Activated T-helper 17 cell treated with anti-CD3 and anti-CD28 coated beads, Interleukin-2, amount 50 U/mL, for 72 hours (primary cell): ENCODE measurements at regions not wholly inside any gene's neighbourhood (a gene's known extent, or its start where the extent isn't known, plus 50 kb on each side); places are given as distances from the start of the nearest gene placed in this dataset.

Source experiments
- ATAC-seq: fragments of 150-1000 bp; cut with Tn5 transposase; replicated peaks from 2 replicates; pipeline ENCODE4 v1.10.0; 2021; ENCODE audit warnings: mild to moderate bottlenecking, moderate library complexity
- H3K27ac Mint-ChIP-seq: one replicate; pipeline ENCODE4 v1.8.0; 2022; ENCODE audit warnings: mixed read lengths
- H3K27me3 Mint-ChIP-seq: one replicate; pipeline ENCODE4 v1.8.0; 2022; ENCODE audit warnings: mixed read lengths
- H3K36me3 Mint-ChIP-seq: one replicate; pipeline ENCODE4 v1.8.0; 2022; ENCODE audit warnings: low read depth, mild to moderate bottlenecking, mixed read lengths
- H3K4me1 Mint-ChIP-seq: one replicate; pipeline ENCODE4 v1.8.0; 2022; ENCODE audit warnings: mixed read lengths
- H3K4me3 Mint-ChIP-seq: one replicate; pipeline ENCODE4 v1.8.0; 2022; ENCODE audit warnings: mild to moderate bottlenecking, mixed read lengths
- H3K9me3 Mint-ChIP-seq: one replicate; pipeline ENCODE4 v1.8.0; 2022; ENCODE audit warnings: mixed read lengths

- Mint-ChIP-seq H3K4me1 (no peaks in the 10 kb centered on the region), H3K27me3 (no peaks in the 10 kb centered on the region), H3K9me3 (peaks cover 4% of the 10 kb centered on the region), H3K27ac (no peak overlapping the region), H3K36me3 (no peaks in the 10 kb centered on the region), H3K4me3 (no peak overlapping the region)
- ATAC-seq: no peak
Measured at GRCh38 chr5:56344594-56344993, 111.5 kb upstream of the ANKRD55 start.

GRCh38 chr5:56343988-56344387 is 110.9 kb upstream of the ANKRD55 start:
- H3K9me3 Mint-ChIP-seq: peaks cover 7% of the 10 kb centered on the region
- no peaks in the 10 kb centered on the region for H3K36me3 Mint-ChIP-seq
- no peaks in the 10 kb centered on the region for H3K4me1 Mint-ChIP-seq
- no peak overlapping the region for H3K27ac Mint-ChIP-seq
- ATAC-seq: no peak
- H3K27me3 Mint-ChIP-seq: no peaks in the 10 kb centered on the region
- H3K4me3 Mint-ChIP-seq: no peak overlapping the region

GRCh38 chr5:56342616-56343015 is 109.5 kb upstream of the ANKRD55 start:
- Mint-ChIP-seq H3K27me3 (no peaks in the 10 kb centered on the region), H3K36me3 (no peaks in the 10 kb centered on the region), H3K9me3 (peaks cover 11% of the 10 kb centered on the region), H3K4me3 (no peak overlapping the region), H3K27ac (no peak overlapping the region), H3K4me1 (no peaks in the 10 kb centered on the region)
- no peak for ATAC-seq

- Mint-ChIP-seq H3K9me3 (peaks cover 19% of the 10 kb centered on the region), H3K36me3 (no peaks in the 10 kb centered on the region), H3K4me1 (no peaks in the 10 kb centered on the region), H3K4me3 (no peak overlapping the region), H3K27ac (no peak overlapping the region), H3K27me3 (no peaks in the 10 kb centered on the region)
- no peak for ATAC-seq
Measured at GRCh38 chr5:56340196-56340980, 107.3 kb upstream of the ANKRD55 start.

- no peaks in the 10 kb centered on the region for H3K27me3 Mint-ChIP-seq
- ATAC-seq: no peak
- H3K4me1 Mint-ChIP-seq: no peaks in the 10 kb centered on the region
- H3K27ac Mint-ChIP-seq: no peak overlapping the region
- H3K36me3 Mint-ChIP-seq: no peaks in the 10 kb centered on the region
- H3K9me3 Mint-ChIP-seq: peaks cover 22% of the 10 kb centered on the region
- H3K4me3 Mint-ChIP-seq: no peak overlapping the region
Measured at GRCh38 chr5:56339732-56340131, 106.6 kb upstream of the ANKRD55 start.

- H3K27me3 Mint-ChIP-seq: no peaks in the 10 kb centered on the region
- H3K9me3 Mint-ChIP-seq: peaks cover 27% of the 10 kb centered on the region
- H3K27ac Mint-ChIP-seq: no peak overlapping the region
- no peak for ATAC-seq
- no peak overlapping the region for H3K4me3 Mint-ChIP-seq
- H3K4me1 Mint-ChIP-seq: no peaks in the 10 kb centered on the region
- no peaks in the 10 kb centered on the region for H3K36me3 Mint-ChIP-seq
Measured at GRCh38 chr5:56337715-56338319, 104.7 kb upstream of the ANKRD55 start.

- Mint-ChIP-seq H3K4me3 (no peak overlapping the region), H3K36me3 (no peaks in the 10 kb centered on the region), H3K27ac (no peak overlapping the region), H3K9me3 (peaks cover 27% of the 10 kb centered on the region), H3K4me1 (peaks cover 11% of the 10 kb centered on the region), H3K27me3 (no peaks in the 10 kb centered on the region)
- ATAC-seq: no peak
Measured at GRCh38 chr5:56335212-56335611, 102.1 kb upstream of the ANKRD55 start.

GRCh38 chr5:56330806-56331205 is 97.7 kb upstream of the ANKRD55 start:
- ATAC-seq: no peak
- H3K27ac Mint-ChIP-seq: peak overlapping the region; percentile 99

GRCh38 chr5:56330167-56330566 is 97.0 kb upstream of the ANKRD55 start:
- H3K4me1 Mint-ChIP-seq: peaks cover 58% of the 10 kb centered on the region
- peaks cover 9% of the 10 kb centered on the region for H3K36me3 Mint-ChIP-seq
- H3K27ac Mint-ChIP-seq: peak overlapping the region; percentile 99
- ATAC-seq: no peak
- H3K9me3 Mint-ChIP-seq: peaks cover 5% of the 10 kb centered on the region
- H3K4me3 Mint-ChIP-seq: peak overlapping the region; percentile 64
- no peaks in the 10 kb centered on the region for H3K27me3 Mint-ChIP-seq

More at GRCh38 chr5:56330806-56331205, 97.7 kb upstream of the ANKRD55 start:
- Mint-ChIP-seq H3K9me3 (peaks cover 12% of the 10 kb centered on the region), H3K4me3 (peak overlapping the region; percentile 64), H3K27me3 (no peaks in the 10 kb centered on the region), H3K4me1 (peaks cover 53% of the 10 kb centered on the region), H3K36me3 (peaks cover 9% of the 10 kb centered on the region)

GRCh38 chr5:56329652-56330051 is 96.5 kb upstream of the ANKRD55 start:
- Mint-ChIP-seq H3K4me3 (peak overlapping the region; percentile 64), H3K27me3 (no peaks in the 10 kb centered on the region), H3K4me1 (peaks cover 58% of the 10 kb centered on the region), H3K27ac (peak overlapping the region; percentile 99), H3K9me3 (peaks cover 5% of the 10 kb centered on the region), H3K36me3 (peaks cover 9% of the 10 kb centered on the region)
- peak; percentile 48 for ATAC-seq

- peak; percentile 74 for ATAC-seq
- Mint-ChIP-seq H3K9me3 (peaks cover under 1% of the 10 kb centered on the region), H3K4me1 (peaks cover 58% of the 10 kb centered on the region), H3K4me3 (peak overlapping the region; percentile 64), H3K36me3 (peaks cover 9% of the 10 kb centered on the region), H3K27me3 (no peaks in the 10 kb centered on the region), H3K27ac (peak overlapping the region; percentile 99)
Measured at GRCh38 chr5:56328753-56329560, 95.8 kb upstream of the ANKRD55 start.

- peak; percentile 80 for ATAC-seq
- peaks cover 9% of the 10 kb centered on the region for H3K36me3 Mint-ChIP-seq
- peak overlapping the region; percentile 99 for H3K27ac Mint-ChIP-seq
- H3K27me3 Mint-ChIP-seq: no peaks in the 10 kb centered on the region
- H3K4me1 Mint-ChIP-seq: peaks cover 63% of the 10 kb centered on the region
- H3K4me3 Mint-ChIP-seq: peak overlapping the region; percentile 64
- no peaks in the 10 kb centered on the region for H3K9me3 Mint-ChIP-seq
Measured at GRCh38 chr5:56327809-56328208, 94.7 kb upstream of the ANKRD55 start.

GRCh38 chr5:56326770-56327169 is 93.6 kb upstream of the ANKRD55 start:
- Mint-ChIP-seq H3K36me3 (peaks cover 9% of the 10 kb centered on the region), H3K4me3 (peak overlapping the region; percentile 64), H3K9me3 (no peaks in the 10 kb centered on the region), H3K27me3 (no peaks in the 10 kb centered on the region), H3K27ac (peak overlapping the region; percentile 99), H3K4me1 (peaks cover 71% of the 10 kb centered on the region)
- ATAC-seq: no peak

- no peaks in the 10 kb centered on the region for H3K27me3 Mint-ChIP-seq
- peaks cover 69% of the 10 kb centered on the region for H3K4me1 Mint-ChIP-seq
- peak overlapping the region; percentile 99 for H3K27ac Mint-ChIP-seq
- no peak for ATAC-seq
- H3K9me3 Mint-ChIP-seq: no peaks in the 10 kb centered on the region
- H3K36me3 Mint-ChIP-seq: peaks cover 9% of the 10 kb centered on the region
- H3K4me3 Mint-ChIP-seq: peak overlapping the region; percentile 64
Measured at GRCh38 chr5:56326116-56326515, 93.0 kb upstream of the ANKRD55 start.
